ENCODE measurements at regions not wholly inside any gene's neighbourhood (a gene's known extent, or its start where the extent isn't known, plus 50 kb on each side); places are given as distances from the start of the nearest gene placed in this dataset.

- DNase-seq (ENCODE audit: low read depth, low spot score) (no peak), FAIRE-seq (no peak)
These were observed 307.3 kb downstream of the PTPRU start for GRCh38 chr1:29543586-29543985.

DNA sequence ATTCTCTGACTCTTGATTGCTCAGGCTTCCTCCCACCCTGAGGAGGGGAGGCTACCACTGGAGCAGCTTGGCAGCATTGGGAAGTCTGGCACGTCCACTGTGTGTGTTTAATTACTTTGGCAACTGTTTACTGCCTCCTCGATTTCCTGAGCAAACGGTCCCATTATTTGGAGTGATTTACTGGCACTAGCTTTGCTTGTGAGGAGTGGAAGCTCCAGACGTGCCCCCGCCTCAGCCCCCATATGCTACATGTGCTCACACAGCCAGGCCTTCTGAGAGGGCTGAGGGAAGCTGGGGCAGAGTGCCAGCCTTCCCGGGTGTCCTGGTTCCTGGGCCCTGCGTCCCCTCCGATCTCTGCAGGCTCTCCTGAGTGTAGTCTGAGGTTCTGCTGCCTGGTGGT, 306.2 kb downstream of the PTPRU start:
- no peaks in the 10 kb centered on the region for H3K4me1 ChIP-seq (ENCODE audit: control insufficient read depth, extremely low read depth, insufficient read depth, low read length)
- no peak overlapping the region for H3K4me2 ChIP-seq (ENCODE audit: control insufficient read depth, extremely low read depth, insufficient read depth, low read depth, low read length)
- no peaks in the 10 kb centered on the region for H3K79me2 ChIP-seq (ENCODE audit: control insufficient read depth, insufficient read depth, low read length)
- FAIRE-seq (no peak), DNase-seq (ENCODE audit: low read depth, low spot score) (no peak)
- H3K4me3 ChIP-seq (ENCODE audit: control insufficient read depth in 2 of 3, extremely low read depth in 1 of 3, insufficient read depth in 2 of 3, low read depth in 1 of 3, low read length in 3 of 3) = no peak overlapping the region
- H4K20me1 ChIP-seq (ENCODE audit: control insufficient read depth, extremely low read depth, insufficient read depth, low read length) = no peaks in the 10 kb centered on the region
- dilution Hi-C loops (cut with MboI; ENCODE audit: extremely low pct_ligation_motif_present, low sequenced_read_pairs) = no loop called here
- no peak overlapping the region for H3K27ac ChIP-seq (ENCODE audit: control insufficient read depth, insufficient read depth, low read length)
- TF ChIP-seq EZH2 (IDR thresholded peaks at IDR 0.05; ENCODE audit: low read length) = no peak
- TF ChIP-seq, protein P1, sequence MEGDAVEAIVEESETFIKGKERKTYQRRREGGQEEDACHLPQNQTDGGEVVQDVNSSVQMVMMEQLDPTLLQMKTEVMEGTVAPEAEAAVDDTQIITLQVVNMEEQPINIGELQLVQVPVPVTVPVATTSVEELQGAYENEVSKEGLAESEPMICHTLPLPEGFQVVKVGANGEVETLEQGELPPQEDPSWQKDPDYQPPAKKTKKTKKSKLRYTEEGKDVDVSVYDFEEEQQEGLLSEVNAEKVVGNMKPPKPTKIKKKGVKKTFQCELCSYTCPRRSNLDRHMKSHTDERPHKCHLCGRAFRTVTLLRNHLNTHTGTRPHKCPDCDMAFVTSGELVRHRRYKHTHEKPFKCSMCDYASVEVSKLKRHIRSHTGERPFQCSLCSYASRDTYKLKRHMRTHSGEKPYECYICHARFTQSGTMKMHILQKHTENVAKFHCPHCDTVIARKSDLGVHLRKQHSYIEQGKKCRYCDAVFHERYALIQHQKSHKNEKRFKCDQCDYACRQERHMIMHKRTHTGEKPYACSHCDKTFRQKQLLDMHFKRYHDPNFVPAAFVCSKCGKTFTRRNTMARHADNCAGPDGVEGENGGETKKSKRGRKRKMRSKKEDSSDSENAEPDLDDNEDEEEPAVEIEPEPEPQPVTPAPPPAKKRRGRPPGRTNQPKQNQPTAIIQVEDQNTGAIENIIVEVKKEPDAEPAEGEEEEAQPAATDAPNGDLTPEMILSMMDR (optimal IDR thresholded peaks at IDR 0.05 in 1 of 3, IDR thresholded peaks at IDR 0.05 in 1 of 3, conservative IDR thresholded peaks at IDR 0.05 in 1 of 3; ENCODE audit: extremely low read depth in 1 of 3, insufficient read depth in 2 of 3, low read length in 3 of 3) = no peak
- H3K9ac ChIP-seq (ENCODE audit: control insufficient read depth, extremely low read depth, insufficient read depth, low read length) = no peak overlapping the region
- H3K36me3 ChIP-seq (ENCODE audit: control insufficient read depth in 2 of 2, extremely low read depth in 1 of 2, insufficient read depth in 2 of 2, low read length in 2 of 2) = no peaks in the 10 kb centered on the region
- H3K27me3 ChIP-seq (ENCODE audit: control insufficient read depth, extremely low read depth, insufficient read depth, low read length) = peaks cover 9% of the 10 kb centered on the region
- H3K9me3 ChIP-seq (ENCODE audit: control insufficient read depth, low read depth, low read length) = no peaks in the 10 kb centered on the region
- H2AFZ ChIP-seq (ENCODE audit: control insufficient read depth, low read length) = no peak overlapping the region
- no peaks in the 10 kb centered on the region for H3K9me1 ChIP-seq (ENCODE audit: control insufficient read depth, extremely low read depth, insufficient read depth, low read length)

More at GRCh38 chr1:29543586-29543985, 307.3 kb downstream of the PTPRU start:
- no peak overlapping the region for H2AFZ ChIP-seq (ENCODE audit: control insufficient read depth, low read length)
- peaks cover 6% of the 10 kb centered on the region for H3K27me3 ChIP-seq (ENCODE audit: control insufficient read depth, extremely low read depth, insufficient read depth, low read length)
- no peak overlapping the region for H3K4me3 ChIP-seq (ENCODE audit: control insufficient read depth in 2 of 3, extremely low read depth in 1 of 3, insufficient read depth in 2 of 3, low read depth in 1 of 3, low read length in 3 of 3)
- H4K20me1 ChIP-seq (ENCODE audit: control insufficient read depth, extremely low read depth, insufficient read depth, low read length) = no peaks in the 10 kb centered on the region
- no peaks in the 10 kb centered on the region for H3K36me3 ChIP-seq (ENCODE audit: control insufficient read depth in 2 of 2, extremely low read depth in 1 of 2, insufficient read depth in 2 of 2, low read length in 2 of 2)
- no peaks in the 10 kb centered on the region for H3K4me1 ChIP-seq (ENCODE audit: control insufficient read depth, extremely low read depth, insufficient read depth, low read length)
- H3K79me2 ChIP-seq (ENCODE audit: control insufficient read depth, insufficient read depth, low read length) = no peaks in the 10 kb centered on the region
- H3K27ac ChIP-seq (ENCODE audit: control insufficient read depth, insufficient read depth, low read length) = no peak overlapping the region
- no peak overlapping the region for H3K9ac ChIP-seq (ENCODE audit: control insufficient read depth, extremely low read depth, insufficient read depth, low read length)
- no peaks in the 10 kb centered on the region for H3K9me3 ChIP-seq (ENCODE audit: control insufficient read depth, low read depth, low read length)
- TF ChIP-seq EZH2 (IDR thresholded peaks at IDR 0.05; ENCODE audit: low read length) = no peak
- TF ChIP-seq, protein P1 (optimal IDR thresholded peaks at IDR 0.05 in 1 of 3, IDR thresholded peaks at IDR 0.05 in 1 of 3, conservative IDR thresholded peaks at IDR 0.05 in 1 of 3; ENCODE audit: extremely low read depth in 1 of 3, insufficient read depth in 2 of 3, low read length in 3 of 3) = no peak
- dilution Hi-C loops (cut with MboI; ENCODE audit: extremely low pct_ligation_motif_present, low sequenced_read_pairs) = no loop called here
- no peaks in the 10 kb centered on the region for H3K9me1 ChIP-seq (ENCODE audit: control insufficient read depth, extremely low read depth, insufficient read depth, low read length)
- H3K4me2 ChIP-seq (ENCODE audit: control insufficient read depth, extremely low read depth, insufficient read depth, low read depth, low read length) = no peak overlapping the region

Data from keratinocyte (primary cell).